Thymus (tissue), 11 donors: ENCODE measurements at regions not wholly inside any gene's neighbourhood (a gene's known extent, or its start where the extent isn't known, plus 50 kb on each side); places are given as distances from the start of the nearest gene placed in this dataset.
A peak's percentile ranks its signal among the peaks of the same experiment; 100 is the strongest.

ENCODE experiments used
- DNase-seq, 9 donors: peaks; one replicate each; pipeline ENCODE4 v3.0.0-alpha.2; 2013; ENCODE audit warnings: low spot score in 9 of 9, low read depth in 6 of 9, missing footprints in 1 of 9
- H3K27ac ChIP-seq, 2 donors: one replicate each; pipeline ENCODE4 v1.5.1; 2013; ENCODE audit warnings: control low read depth in 1 of 2, low read depth in 1 of 2, low read length in 1 of 2, mild to moderate bottlenecking in 1 of 2, moderate library complexity in 1 of 2
- H3K27me3 ChIP-seq, 2 donors: one replicate each; pipeline ENCODE4 v1.5.1; 2013; ENCODE audit warnings: low read length in 1 of 2; ENCODE audit not compliant: control insufficient read depth in 2 of 2, insufficient read depth in 1 of 2
- H3K36me3 ChIP-seq, 2 donors: one replicate each; pipeline ENCODE4 v1.5.1; 2013; ENCODE audit warnings: low read length in 1 of 2, mild to moderate bottlenecking in 1 of 2, moderate library complexity in 1 of 2; ENCODE audit not compliant: control insufficient read depth in 2 of 2, insufficient read depth in 2 of 2
- H3K4me1 ChIP-seq, 2 donors: one replicate each; pipeline ENCODE4 v1.5.1; 2013; ENCODE audit warnings: low read length in 2 of 2; ENCODE audit not compliant: control insufficient read depth in 2 of 2, insufficient read depth in 2 of 2
- H3K4me3 ChIP-seq, 2 donors: one replicate each; pipeline ENCODE4 v1.5.1; 2013; ENCODE audit warnings: low read length in 2 of 2, control low read depth in 1 of 2, mild to moderate bottlenecking in 1 of 2
- H3K9me3 ChIP-seq, 2 donors: one replicate each; pipeline ENCODE4 v1.5.1; 2013; ENCODE audit warnings: low read length in 1 of 2, mild to moderate bottlenecking in 1 of 2; ENCODE audit not compliant: control insufficient read depth in 2 of 2, insufficient read depth in 1 of 2
- WGBS: extraction: QIAGEN DNeasy Blood & Tissue Kit; methylation state at CpG from one replicate; pipeline ENCODE4 v1.1.7; 2013; 5-methylcytosine and 5-hydroxymethylcytosine counted together
- donor health status: healthy.

DNA sequence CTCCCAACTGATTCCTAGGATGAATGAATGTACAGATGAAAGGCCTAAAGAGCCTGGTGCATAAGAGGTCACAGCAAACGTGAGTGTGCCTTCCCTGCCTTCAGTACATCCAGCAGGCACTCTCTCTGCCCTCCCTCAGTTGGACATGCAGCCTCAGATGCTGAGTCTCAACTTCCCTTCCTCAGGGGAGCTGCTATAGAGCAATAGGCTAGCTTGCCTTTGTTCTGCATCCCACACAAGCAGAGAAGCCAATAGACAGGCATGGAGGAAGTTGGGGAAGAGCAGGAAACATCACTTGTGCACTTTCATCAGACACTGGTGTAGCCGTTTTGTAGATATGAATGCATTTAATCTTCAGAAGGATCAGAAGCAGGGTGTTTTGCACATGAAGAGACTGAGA lies 147.5 kb upstream of the THBS1 start:
- Histone ChIP-seq H3K9me3 (no peaks in the 10 kb centered on the region), H3K36me3 (no peaks in the 10 kb centered on the region), H3K4me3 (no peak overlapping the region), H3K4me1 (peaks cover 27 to 30% of the 10 kb centered on the region in 2 donors), H3K27me3 (no peaks in the 10 kb centered on the region), H3K27ac (no peak overlapping the region)
- DNase-seq = peak in 2 of 9 donors; percentile 10 to 50
- WGBS = 46% methylated on average over 2 of the region's 2 CpGs

DNA sequence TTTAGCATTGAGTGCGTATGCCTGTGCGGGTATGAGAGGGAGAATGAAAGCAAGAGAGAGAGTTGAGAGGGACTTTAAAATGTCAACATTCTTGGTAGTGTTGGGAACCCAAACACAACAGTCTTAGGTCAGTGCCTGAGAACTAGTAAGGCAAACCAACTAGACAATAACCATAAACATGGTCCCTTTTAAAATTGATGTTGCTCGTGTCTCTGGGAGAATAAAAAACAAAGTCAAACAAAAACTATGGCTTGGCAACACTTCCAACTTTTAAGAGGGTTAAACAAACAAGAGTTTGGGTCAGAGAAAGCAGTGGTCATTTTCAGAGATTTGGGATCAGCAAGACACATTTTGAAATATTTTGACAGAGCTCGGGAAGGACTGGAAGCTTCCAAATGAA lies 146.7 kb upstream of the THBS1 start:
- Histone ChIP-seq H3K4me1 (peaks cover 27 to 31% of the 10 kb centered on the region in 2 donors), H3K27ac (no peak overlapping the region), H3K27me3 (no peaks in the 10 kb centered on the region), H3K4me3 (no peak overlapping the region), H3K36me3 (no peaks in the 10 kb centered on the region), H3K9me3 (no peaks in the 10 kb centered on the region)
- DNase-seq = no peak
- 92% methylated on average over 4 of the region's 4 CpGs for WGBS

DNA sequence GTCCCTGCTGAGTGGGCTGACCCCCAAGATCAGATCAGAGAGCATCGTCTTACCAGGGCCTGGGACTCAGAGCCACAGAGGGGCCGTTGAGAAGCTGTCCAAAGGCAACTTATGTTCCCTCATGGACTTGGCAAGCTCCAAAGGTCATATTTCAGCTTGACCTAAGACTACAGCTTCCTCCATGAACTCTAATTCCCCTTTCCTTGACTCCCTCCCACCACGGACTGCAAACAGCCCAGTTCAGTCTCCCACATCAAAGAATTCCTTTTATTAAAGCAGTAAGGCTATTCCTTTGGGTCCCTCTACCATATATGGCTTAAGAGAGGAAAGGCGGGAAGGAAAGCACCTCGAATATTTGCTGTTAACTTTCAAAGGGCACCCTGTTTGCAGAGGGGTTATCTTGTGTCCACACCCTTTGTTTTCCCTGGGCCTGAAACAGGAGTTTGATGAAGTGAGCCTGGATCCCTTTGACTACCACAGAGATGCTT lies 146.1 kb upstream of the THBS1 start:
- Histone ChIP-seq H3K4me3 (no peak overlapping the region), H3K9me3 (no peaks in the 10 kb centered on the region), H3K4me1 (peaks cover 25 to 27% of the 10 kb centered on the region in 2 donors), H3K27me3 (no peaks in the 10 kb centered on the region), H3K27ac (no peak overlapping the region), H3K36me3 (no peaks in the 10 kb centered on the region)
- DNase-seq = no peak
- whole genome bisulfite sequencing = 92% methylated on average over 5 of the region's 5 CpGs

DNA sequence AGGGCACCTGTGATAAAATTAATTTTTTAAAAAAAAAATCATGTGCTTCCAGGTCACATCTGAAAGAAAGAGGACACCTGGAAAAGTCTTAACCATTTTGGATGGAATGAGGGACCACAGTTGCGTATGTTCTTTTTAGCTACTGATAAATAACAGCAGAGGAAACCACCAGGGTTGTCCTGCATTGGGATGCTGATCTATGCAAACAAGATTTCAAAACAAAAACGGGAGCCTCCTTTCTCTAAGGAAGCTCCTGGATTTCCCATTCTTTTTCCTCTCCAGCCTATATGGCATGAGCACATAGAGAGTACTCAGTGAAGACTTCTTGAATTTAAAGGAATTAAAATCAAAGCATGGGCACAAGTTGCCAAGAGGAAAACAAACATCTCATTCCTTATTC lies 145.6 kb upstream of the THBS1 start:
- H3K36me3 ChIP-seq = no peaks in the 10 kb centered on the region
- H3K4me3 ChIP-seq = no peak overlapping the region
- DNase-seq = no peak
- H3K4me1 ChIP-seq = peaks cover 20 to 23% of the 10 kb centered on the region in 2 donors
- H3K9me3 ChIP-seq = no peaks in the 10 kb centered on the region
- WGBS = 95% methylated on average over 2 of the region's 2 CpGs
- no peaks in the 10 kb centered on the region for H3K27me3 ChIP-seq
- no peak overlapping the region for H3K27ac ChIP-seq

DNA sequence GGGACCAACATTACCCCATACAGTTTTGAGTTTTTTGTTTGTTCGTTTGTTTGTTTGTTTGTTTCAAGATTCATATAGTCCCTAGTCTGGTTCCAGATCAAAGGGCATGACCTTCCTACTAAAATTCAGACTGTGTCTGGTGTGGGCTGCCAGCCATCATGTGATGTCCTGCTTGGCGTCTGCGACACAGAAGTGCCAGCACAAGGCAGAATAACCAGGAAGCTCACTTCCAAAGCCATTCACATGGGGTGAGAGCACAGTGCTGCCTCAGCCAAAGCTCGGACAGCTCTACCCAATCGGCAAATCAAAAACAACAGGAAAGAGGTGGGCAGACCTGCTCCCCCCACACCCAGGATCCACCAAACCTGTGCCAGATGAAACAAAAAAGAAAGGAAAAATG lies 142.6 kb upstream of the THBS1 start:
- Histone ChIP-seq H3K36me3 (no peaks in the 10 kb centered on the region), H3K4me1 (peaks cover 12 to 13% of the 10 kb centered on the region in 2 donors), H3K9me3 (no peaks in the 10 kb centered on the region), H3K4me3 (no peak overlapping the region), H3K27ac (no peak overlapping the region), H3K27me3 (no peaks in the 10 kb centered on the region)
- WGBS = 72% methylated on average over 5 of the region's 5 CpGs
- DNase-seq = no peak

DNA sequence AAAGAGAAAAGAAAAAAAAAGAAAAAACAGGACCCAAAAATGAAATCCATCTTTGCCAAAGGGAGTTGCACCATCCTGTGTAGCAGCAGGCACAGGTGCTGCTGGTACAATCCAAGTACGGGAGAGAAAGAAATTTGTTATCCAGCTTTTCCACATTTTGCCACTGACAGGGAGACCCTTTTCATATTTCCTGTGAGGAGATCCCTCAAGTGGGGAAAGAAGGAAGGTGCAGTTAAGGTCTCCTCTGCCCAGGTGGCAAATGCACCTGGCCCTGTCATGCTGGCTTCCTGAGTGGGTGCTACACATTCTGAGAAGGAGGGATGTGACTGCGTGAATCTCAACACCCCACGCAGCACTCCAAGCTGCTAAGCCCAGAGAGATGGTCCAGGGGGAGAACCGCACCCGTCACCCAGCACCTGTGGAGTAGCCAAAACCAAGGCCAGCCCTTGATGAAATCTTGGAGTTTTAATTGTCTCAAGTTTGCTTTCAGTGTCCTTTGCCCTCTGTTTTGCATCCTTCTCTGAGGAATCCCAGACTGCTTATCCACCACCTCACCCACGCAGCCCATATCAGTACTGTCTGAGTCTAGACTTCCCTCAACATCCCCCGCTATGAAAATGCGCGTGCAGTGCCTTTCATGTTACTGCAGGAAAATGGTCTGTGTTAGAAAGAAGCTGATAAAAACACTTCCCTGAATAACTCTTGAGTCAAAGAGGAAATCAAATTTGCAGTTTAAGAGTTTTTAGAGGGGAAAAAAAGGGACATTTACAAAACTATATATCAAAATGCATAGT lies 141.9 kb upstream of the THBS1 start:
- H3K4me1 ChIP-seq = peaks cover 9 to 12% of the 10 kb centered on the region in 2 donors
- 70% methylated on average over 9 of the region's 9 CpGs for WGBS
- no peak overlapping the region for H3K4me3 ChIP-seq
- peak in 3 of 9 donors; percentile 39 to 61 (median 40) for DNase-seq
- no peaks in the 10 kb centered on the region for H3K27me3 ChIP-seq
- no peaks in the 10 kb centered on the region for H3K9me3 ChIP-seq
- H3K27ac ChIP-seq = no peak overlapping the region
- H3K36me3 ChIP-seq = no peaks in the 10 kb centered on the region

DNA sequence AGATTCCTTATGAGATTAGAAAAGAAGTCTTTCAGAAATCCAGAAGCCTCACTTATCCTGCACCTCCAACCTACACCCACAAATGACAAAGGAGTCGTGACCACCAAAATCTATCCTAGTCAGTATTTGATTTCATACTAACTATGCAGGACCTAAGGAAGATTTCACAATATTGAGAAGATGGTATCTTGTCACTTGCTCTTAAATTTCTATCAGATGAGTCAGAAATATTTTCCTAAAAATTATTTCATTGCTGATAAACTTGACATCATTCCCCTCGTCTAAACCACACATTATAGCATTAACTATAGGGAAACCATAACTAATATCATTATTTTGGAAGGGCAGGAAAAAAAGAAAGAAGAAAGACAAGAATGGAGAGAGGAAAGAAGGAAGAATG lies 138.0 kb upstream of the THBS1 start:
- peaks cover 19 to 25% of the 10 kb centered on the region in 2 donors for H3K4me1 ChIP-seq

DNA sequence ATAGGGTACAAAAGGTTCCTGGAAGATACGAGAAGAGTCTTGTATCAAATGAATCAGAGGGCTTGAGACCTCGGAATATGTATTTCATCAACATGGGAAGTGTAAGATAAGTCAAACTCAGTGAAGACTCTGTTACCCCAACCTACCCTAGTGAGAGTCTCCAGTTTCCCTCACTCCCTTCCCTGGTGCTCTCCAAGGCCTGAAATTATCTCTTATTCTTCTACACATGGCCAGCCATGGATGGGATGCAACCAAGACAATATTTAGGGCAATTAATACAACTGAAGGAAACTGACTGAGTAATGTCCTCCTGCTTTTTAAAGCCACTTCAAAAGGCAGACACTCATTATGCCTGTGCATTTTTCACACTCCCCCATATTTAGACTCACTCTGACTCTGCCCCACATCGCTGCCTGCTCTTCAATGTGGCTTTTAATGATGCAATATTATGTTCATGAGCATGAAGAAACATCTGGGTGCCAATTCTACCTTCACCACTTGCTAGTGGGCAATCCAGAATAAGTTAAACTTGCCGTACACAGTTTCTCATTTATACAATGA lies 137.1 kb upstream of the THBS1 start:
- H3K27ac ChIP-seq = no peak overlapping the region
- no peak for DNase-seq
- no peaks in the 10 kb centered on the region for H3K27me3 ChIP-seq
- 97% methylated on average over 4 of the region's 4 CpGs for WGBS
- H3K4me1 ChIP-seq = peaks cover 15 to 21% of the 10 kb centered on the region in 2 donors
- H3K4me3 ChIP-seq = no peak overlapping the region
- H3K9me3 ChIP-seq = no peaks in the 10 kb centered on the region
- H3K36me3 ChIP-seq = no peaks in the 10 kb centered on the region

More for the DNA sequence above, 138.0 kb upstream of the THBS1 start:
- H3K9me3 ChIP-seq = no peaks in the 10 kb centered on the region
- H3K27ac ChIP-seq = no peak overlapping the region
- no peak for DNase-seq
- H3K36me3 ChIP-seq = no peaks in the 10 kb centered on the region
- no peak overlapping the region for H3K4me3 ChIP-seq
- 96% methylated on average over 2 of the region's 2 CpGs for WGBS
- no peaks in the 10 kb centered on the region for H3K27me3 ChIP-seq

DNA sequence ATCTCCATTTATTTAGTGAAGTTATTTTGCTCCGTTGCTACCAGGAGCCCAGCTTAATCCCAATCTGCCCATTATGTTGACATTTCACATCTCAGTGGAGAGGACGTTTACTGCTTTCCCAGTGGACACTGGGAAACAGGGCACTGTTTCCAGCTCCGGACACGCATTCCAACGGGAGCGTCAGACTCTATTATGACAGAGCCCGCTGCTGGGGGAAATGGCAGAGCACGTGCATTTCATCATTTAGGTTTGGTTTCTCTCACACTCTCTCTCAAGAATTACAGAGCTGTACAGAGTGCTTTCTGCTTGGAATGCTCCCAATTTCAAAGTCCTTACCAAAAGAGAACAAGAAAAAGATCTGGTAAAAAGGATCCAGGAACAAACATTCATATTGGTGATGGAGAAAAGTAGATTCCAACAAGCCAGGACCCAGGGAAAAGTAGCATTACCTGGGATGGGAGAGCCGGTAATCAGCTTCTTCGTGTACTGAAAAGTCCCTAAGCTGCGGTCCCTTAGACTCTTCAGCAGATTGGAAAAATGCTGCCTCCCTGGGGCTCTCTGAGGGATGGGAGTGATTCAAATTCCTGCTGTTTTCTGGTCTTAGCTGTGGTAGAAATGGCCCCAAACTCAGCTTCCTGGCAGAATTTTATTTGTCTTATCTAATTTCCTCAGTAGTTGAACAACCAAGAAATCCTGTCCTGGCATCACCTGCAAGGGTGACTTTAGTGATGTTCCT lies 136.0 kb upstream of the THBS1 start:
- H3K27ac ChIP-seq = no peak overlapping the region
- no peaks in the 10 kb centered on the region for H3K9me3 ChIP-seq
- no peaks in the 10 kb centered on the region for H3K27me3 ChIP-seq
- H3K36me3 ChIP-seq = no peaks in the 10 kb centered on the region
- H3K4me1 ChIP-seq = peaks cover 11 to 16% of the 10 kb centered on the region in 2 donors
- DNase-seq = no peak
- WGBS = 96% methylated on average over 11 of the region's 11 CpGs
- H3K4me3 ChIP-seq = no peak overlapping the region
